ENCODE measurements at regions not wholly inside any gene's neighbourhood (a gene's known extent, or its start where the extent isn't known, plus 50 kb on each side); places are given as distances from the start of the nearest gene placed in this dataset.
"Not testable (repeated sequence)": the region's sequence is repeated elsewhere in the genome, so short reads cannot be mapped to it uniquely, and the experiment has no call there.

DNA sequence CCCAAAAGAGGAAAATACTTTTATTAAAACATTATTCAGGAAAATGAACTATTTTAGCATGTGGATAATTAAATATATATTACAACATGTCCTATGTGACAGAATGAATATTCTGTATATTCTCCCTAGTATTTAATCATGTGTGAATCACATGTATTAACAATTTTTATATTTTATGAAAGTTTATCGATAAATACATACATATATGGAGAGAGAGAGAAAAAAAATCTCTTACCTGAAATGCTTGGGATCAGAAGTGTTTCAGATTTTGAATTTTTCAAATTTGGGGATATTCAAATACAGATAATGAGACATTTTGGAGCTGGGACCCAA lies 228.6 kb upstream of the RBBP8 start:
- no peak for DNase-seq

DNA sequence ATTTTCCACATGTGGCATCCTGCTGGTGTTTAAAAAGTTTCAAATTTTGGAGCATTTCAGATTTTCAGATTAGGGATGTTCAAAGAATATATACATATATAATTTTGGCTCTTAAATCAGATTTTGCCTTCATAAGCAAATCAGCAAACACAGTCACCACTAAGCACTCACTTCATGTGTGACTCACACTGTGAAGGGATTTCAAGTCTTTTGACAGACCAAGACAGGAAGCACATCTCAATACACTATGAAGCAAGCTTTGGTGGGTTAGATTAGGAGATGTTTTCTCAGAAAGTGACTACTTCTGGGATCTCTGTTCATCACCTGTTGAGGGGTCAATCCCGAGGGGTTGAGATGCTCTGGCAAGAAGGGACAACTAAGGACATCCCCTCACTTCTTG lies 227.8 kb upstream of the RBBP8 start:
- no peak for DNase-seq

DNA sequence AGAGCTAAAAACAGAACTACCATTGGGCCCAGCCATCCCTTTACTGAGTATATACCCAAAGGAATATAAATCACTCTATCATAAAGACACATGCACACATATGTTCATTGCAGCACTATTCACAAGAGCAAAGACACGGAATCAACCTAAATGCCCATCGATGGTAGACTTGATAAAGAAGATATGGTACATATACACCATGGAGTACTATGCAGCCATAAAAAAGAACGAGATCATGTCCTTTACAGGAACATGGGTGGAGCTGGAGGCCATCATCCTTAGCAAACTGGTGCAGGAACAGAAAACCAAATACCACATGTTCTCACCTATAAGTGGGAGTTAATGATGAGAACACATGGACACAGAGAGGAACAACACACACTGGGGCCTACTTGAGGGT lies 227.1 kb upstream of the RBBP8 start:
- DNase-seq, result not testable (repeated sequence)

DNA sequence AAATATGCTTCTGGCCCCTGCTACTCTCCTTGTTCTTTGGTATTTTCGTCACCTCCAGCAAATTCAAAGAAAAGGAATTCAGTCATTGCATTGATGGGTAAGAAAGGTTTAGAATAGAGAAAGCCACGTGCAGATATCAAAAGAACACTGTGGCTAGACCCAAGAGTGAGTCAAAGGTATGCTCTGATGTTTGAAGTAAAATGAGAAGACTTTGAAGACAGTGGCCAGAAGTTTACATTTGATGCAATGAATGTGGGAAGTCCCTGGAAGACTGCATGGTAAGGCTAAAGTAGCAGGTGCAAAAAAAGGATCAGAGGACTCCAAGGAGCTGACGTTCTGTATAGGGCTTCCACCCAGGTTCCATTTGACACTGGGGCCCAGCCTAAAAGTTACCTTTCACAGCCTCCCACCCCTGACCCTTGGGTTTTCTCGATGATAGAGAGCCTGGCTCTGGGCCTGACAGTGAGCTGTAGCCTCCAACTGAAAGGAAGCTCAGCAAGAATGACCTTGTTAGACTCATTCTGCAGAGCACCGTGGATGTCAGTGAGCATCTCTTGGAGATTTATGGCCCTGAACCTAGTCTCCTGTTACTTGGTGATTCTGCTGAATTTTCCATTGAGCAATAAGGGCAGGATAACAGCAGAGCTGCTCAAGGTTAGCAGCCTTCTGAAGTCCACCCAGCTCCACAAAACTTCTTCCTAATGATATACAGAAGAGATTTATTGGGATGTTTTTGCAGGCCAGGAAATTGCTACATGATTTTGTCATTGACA lies 223.7 kb upstream of the RBBP8 start:
- no peak for DNase-seq

DNA sequence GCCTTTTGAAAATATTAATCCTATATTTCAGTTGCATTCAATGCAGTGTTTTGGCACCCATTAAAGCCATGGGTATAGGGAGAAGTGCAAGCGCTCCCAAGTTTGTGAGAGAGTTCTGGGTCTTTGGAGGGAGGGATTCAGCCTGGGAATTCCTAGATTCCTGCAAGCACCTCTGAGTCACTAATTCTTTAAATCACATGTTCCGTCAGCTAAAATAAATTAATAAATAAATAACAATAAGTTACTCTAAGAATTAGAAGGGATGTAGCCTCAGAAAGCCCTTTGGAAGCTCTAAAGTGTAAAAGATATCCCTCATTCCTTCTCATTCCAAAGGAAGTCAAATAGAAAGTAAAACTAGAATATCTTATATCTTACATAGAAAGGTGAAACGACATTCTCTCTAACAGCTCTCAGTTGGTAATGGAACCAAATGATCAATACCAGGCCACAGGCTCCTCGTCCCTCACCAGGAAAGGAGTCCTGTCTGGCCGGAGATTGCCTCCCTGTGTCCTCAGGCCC lies 222.4 kb upstream of the RBBP8 start:
- no peak for DNase-seq

GRCh38 chr18:22711192-22711685 lies 221.9 kb upstream of the RBBP8 start:
- no peak for DNase-seq

- DNase-seq, result no peak
Measured at GRCh38 chr18:22713511-22713910, 219.6 kb upstream of the RBBP8 start.

GRCh38 chr18:22717536-22717935 lies 215.6 kb upstream of the RBBP8 start:
- not testable (repeated sequence) for DNase-seq

- DNase-seq, result no peak
Measured at GRCh38 chr18:22723221-22723620, 209.9 kb upstream of the RBBP8 start.

- no peak for DNase-seq
Measured at GRCh38 chr18:22723773-22724172, 209.4 kb upstream of the RBBP8 start.

GRCh38 chr18:22726469-22726868 lies 206.7 kb upstream of the RBBP8 start:
- no peak for DNase-seq

DNA sequence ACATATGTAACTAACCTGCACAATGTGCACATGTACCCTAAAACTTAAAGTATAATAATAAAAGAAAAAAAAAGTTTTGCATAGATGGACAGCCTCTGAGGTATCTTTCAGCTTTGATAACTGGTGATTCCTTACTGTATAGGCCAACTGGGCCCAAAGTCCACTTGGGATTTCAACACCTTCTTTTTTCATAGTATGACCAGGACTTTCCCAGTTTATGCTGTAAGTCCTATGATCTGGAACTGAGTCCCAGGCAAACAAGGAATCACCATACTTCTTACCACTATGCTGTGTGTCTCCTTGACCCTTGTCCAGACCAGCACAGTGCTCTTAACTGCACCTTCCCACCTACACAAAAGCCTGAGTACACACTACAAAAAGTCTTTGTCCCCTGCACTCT lies 205.1 kb upstream of the RBBP8 start:
- DNase-seq, result no peak

- DNase-seq, result no peak
Measured at GRCh38 chr18:22728481-22729105, 204.5 kb upstream of the RBBP8 start.

- DNase-seq, result no peak
Measured at GRCh38 chr18:22731398-22731797, 201.7 kb upstream of the RBBP8 start.

- no peak for DNase-seq
Measured at GRCh38 chr18:22734105-22734661, 198.9 kb upstream of the RBBP8 start.

- no peak for DNase-seq
Measured at GRCh38 chr18:22734791-22735627, 198.1 kb upstream of the RBBP8 start.

- DNase-seq, result no peak
Measured at GRCh38 chr18:22737054-22737453, 196.1 kb upstream of the RBBP8 start.

DNA sequence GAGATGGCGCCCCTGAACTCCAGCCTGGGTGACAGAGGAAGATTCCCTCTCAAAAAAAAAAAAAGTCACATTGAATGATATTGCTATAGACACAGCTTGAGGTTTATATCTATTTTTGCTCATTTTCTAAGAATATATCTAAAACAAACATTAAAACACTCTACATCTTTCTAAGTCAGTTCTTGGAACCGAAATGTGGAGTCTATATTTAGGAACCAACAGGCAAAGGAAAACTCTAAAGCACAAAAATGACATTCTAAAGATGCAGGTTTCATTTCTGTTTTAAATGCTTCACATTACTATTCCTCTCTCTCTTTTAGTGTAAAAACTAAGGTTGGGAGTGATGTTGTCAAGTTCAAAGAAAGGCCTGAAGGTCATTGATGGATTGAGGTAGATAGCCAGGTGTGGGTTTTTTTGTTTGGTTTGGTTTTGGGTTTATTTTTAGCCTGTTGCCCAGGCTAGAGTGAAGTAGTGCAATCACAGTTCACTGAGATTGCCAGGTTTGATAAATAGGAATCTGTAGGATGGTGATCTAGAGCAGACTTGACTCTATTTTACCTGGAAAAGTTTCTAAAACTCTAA lies 194.0 kb upstream of the RBBP8 start:
- no peak for DNase-seq

DNA sequence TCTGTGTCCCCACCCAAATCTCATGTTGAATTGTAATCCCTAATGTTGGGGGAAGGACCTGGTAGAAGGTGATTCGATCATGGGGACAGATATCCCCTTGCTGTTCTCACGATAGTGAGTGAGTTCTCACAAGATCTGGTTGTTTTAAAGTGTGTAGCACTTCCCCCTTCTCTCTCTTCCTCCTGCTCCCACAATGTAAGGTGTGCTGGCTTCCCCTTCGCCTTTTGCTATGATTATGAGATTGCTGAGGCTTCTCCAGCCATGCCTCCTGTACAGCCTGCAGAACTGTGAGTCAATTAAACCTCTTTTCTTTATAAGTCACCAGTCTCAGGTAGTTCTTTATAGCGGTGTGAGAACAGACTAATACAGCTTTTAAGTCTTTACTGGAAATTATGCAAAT lies 193.3 kb upstream of the RBBP8 start:
- no peak for DNase-seq

GRCh38 chr18:22741318-22741717 lies 191.8 kb upstream of the RBBP8 start:
- no peak for DNase-seq

DNA sequence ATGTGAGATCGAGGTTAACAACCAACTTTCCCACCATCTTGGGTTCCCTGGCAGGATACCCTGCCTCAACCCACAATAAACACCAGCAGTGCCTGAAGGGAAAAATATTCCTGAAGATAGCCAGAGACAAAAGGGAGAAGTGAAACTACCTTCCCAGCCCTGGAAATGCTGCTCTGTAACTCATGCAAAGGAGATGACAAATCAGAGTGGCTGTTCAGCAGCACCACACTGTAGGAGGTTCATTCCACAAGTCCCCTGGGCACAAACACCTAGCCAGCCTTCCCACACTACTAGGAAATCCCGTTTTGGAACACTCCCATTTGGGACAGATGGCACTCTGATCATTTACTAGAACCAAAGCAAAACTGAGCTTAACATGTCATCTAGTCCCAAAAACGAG lies 190.7 kb upstream of the RBBP8 start:
- no peak for DNase-seq

GRCh38 chr18:22745966-22746365 lies 187.2 kb upstream of the RBBP8 start:
- DNase-seq, result no peak

DNA sequence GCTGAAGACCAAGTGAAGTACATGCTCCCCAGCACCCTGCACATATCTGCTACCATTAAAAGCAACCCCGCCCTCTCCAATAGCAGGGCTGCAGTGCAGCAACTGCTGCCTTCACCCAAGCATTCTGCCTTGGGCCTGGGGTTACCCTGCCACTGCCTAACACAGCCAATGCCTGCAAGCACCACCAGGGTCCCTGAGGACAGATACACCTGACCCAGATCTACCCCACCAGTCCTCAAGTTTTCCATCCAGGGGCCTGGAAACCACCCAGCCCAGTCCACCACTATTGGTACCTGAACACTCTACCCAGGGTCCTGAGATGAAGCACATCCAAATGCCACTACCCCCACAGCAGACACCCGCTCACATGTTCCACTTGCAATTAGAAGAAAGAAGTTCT lies 181.1 kb upstream of the RBBP8 start:
- no peak for DNase-seq
